Heart left ventricle (tissue), 16 donors: ENCODE measurements at regions not wholly inside any gene's neighbourhood (a gene's known extent, or its start where the extent isn't known, plus 50 kb on each side); places are given as distances from the start of the nearest gene placed in this dataset.
"Not testable (repeated sequence)": the region's sequence is repeated elsewhere in the genome, so short reads cannot be mapped to it uniquely, and the experiment has no call there.

Experiments
- ATAC-seq, 4 donors: fragments of 200-7000 bp; cut with Tn5 transposase; one replicate each; pipeline ENCODE4 v1.9.1; 2020 to 2022; ENCODE audit warnings: moderate library complexity in 4 of 4, mild to moderate bottlenecking in 3 of 4, moderate number of reproducible peaks in 1 of 4
- DNase-seq, 5 donors: peaks; one replicate each; pipeline ENCODE4 v3.0.0-alpha.2; 2020
- H3K27ac ChIP-seq, 12 donors: fragments of 200-600 bp; sonication (generic) in 4 of 12; one replicate each; pipeline versions ENCODE4 v1.5.0 to v1.8.0; 2016 to 2022; ENCODE audit warnings: mild to moderate bottlenecking in 2 of 12
- H3K27me3 ChIP-seq, 9 donors: fragments of 200-600 bp; sonication (generic) in 2 of 9; one replicate each; pipeline versions ENCODE4 v1.5.1 to v1.8.0; 2016 to 2022; ENCODE audit warnings: mild to moderate bottlenecking in 3 of 9
- H3K36me3 ChIP-seq, 9 donors: fragments of 200-600 bp; sonication (generic) in 2 of 9; one replicate each; pipeline versions ENCODE4 v1.5.0 to v1.8.0; 2018 to 2022; ENCODE audit warnings: mild to moderate bottlenecking in 2 of 9
- H3K4me1 ChIP-seq, 12 donors: fragments of 200-600 bp; sonication (generic) in 4 of 12; one replicate each; pipeline versions ENCODE4 v1.5.0 to v1.8.0; 2016 to 2022; ENCODE audit warnings: mild to moderate bottlenecking in 3 of 12
- H3K4me3 ChIP-seq, 12 donors: fragments of 200-600 bp; sonication (generic) in 4 of 12; one replicate each; pipeline versions ENCODE4 v1.5.0 to v1.8.0; 2017 to 2022; ENCODE audit warnings: mild to moderate bottlenecking in 9 of 12, moderate library complexity in 4 of 12
- H3K9me3 ChIP-seq, 12 donors: fragments of 200-600 bp; sonication (generic) in 4 of 12; one replicate each; pipeline versions ENCODE4 v1.5.0 to v1.8.0; 2016 to 2022; ENCODE audit warnings: mild to moderate bottlenecking in 1 of 12
- POLR2A ChIP-seq, 2 donors: fragments of 450-650 bp; IDR thresholded peaks; one replicate each; pipeline ENCODE4 v1.6.1; 2017; ENCODE audit warnings: antibody characterized with exemption in 2 of 2, mild to moderate bottlenecking in 2 of 2, moderate library complexity in 2 of 2
- WGBS, 4 donors: extraction: QIAGEN DNeasy Blood & Tissue Kit in 2 of 4; methylation state at CpG; one replicate each; pipeline versions ENCODE4 v1.1.5 to v1.1.7; 2013 to 2018; 5-methylcytosine and 5-hydroxymethylcytosine counted together
- intact Hi-C, 10 donors: fragments of 100-400 bp; cut with DNase I; formaldehyde crosslinking; loops; one replicate each; pipeline versions ENCODE4 v1.11.1 to v1.14.2; 2022
- TF ChIP-seq, protein P1 (sequence below), 12 donors: fragments of 200-600 bp; sonication (generic) in 4 of 12; IDR thresholded peaks; one replicate each; pipeline versions ENCODE4 v1.5.0 to v1.8.0; 2018 to 2022; ENCODE audit warnings: antibody characterized with exemption in 12 of 12, mild to moderate bottlenecking in 5 of 12
- donor health status: ischemic (EF 13 %, LVEDD 7.1; RV severe dilation, severe dysfunction).
- donor health status: healthy with polysubstance abuse.
- donor health status: DM: no; HTN: yes; CAD: no.
- donor health status: DM: no; HTN: no; CAD: no.
- donor health status: ischemic (EF 25% LVEDD 6.9; RV normal size, moderate dysfunction).
- donor health status: ischemic (EF 25% LVEDD 5.7; RV mildly dilated, moderate dysfunction).
- donor health status: healthy.
- donor health status: DM: yes; HTN: yes; CAD: no.
- donor health status: ischemic (EF 35%, LVEDD 5.7; RV mildly dilated, moderate dysfunction).
- donor health status: nonischemic (EF 11% LVEDD 7.7; RV severe dilation, severe dysfunction).
- donor health status: DM: yes; HTN: yes; CAD: no.
- donor health status: PGD.
- donor health status: ischemic (EF 29% LVEDD 5.4; RV normal size, mild dysfunction).
- donor health status: nonischemic (EF 23%, LVEDD 6.1; RV moderate dilation, normal function).

DNA sequence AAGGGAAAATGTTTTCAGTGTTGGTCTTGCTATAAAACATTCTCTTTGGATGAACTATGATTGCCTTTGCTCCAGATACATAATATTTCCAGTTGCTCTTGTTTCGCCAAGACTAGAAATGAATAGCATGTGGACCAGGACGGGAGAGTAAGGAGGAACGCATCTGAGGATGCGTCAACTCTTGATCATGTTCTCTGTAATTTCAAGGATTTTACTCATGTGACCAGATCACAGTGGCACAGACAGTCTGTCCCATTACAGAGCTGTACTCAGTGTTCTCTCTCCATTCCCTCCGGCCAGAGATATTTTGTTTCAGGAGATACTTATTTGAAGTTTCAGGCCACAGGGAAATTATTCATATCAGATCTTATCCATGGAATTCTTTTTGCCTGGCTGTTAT, 266.6 kb downstream of the MID1IP1 start:
- Histone ChIP-seq H3K4me3 (no peak overlapping the region), H3K36me3 (no peaks in the 10 kb centered on the region), H3K27ac (no peak overlapping the region), H3K27me3 (peaks cover 0 to 5% (median 0%) of the 10 kb centered on the region in 9 donors), H3K4me1 (no peaks in the 10 kb centered on the region), H3K9me3 (peaks cover 0 to 4% (median 0%) of the 10 kb centered on the region in 12 donors)
- ATAC-seq: no peak
- intact Hi-C loops: no loop called here
- 77 to 98% (median 94%) methylated on average over 5 of the region's 5 CpGs for WGBS, 4 donors
- no peak for DNase-seq
- TF ChIP-seq, protein P1, sequence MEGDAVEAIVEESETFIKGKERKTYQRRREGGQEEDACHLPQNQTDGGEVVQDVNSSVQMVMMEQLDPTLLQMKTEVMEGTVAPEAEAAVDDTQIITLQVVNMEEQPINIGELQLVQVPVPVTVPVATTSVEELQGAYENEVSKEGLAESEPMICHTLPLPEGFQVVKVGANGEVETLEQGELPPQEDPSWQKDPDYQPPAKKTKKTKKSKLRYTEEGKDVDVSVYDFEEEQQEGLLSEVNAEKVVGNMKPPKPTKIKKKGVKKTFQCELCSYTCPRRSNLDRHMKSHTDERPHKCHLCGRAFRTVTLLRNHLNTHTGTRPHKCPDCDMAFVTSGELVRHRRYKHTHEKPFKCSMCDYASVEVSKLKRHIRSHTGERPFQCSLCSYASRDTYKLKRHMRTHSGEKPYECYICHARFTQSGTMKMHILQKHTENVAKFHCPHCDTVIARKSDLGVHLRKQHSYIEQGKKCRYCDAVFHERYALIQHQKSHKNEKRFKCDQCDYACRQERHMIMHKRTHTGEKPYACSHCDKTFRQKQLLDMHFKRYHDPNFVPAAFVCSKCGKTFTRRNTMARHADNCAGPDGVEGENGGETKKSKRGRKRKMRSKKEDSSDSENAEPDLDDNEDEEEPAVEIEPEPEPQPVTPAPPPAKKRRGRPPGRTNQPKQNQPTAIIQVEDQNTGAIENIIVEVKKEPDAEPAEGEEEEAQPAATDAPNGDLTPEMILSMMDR (IDR thresholded peaks at IDR 0.05): no peak
- no peak for TF ChIP-seq POLR2A (IDR thresholded peaks at IDR 0.05)

DNA sequence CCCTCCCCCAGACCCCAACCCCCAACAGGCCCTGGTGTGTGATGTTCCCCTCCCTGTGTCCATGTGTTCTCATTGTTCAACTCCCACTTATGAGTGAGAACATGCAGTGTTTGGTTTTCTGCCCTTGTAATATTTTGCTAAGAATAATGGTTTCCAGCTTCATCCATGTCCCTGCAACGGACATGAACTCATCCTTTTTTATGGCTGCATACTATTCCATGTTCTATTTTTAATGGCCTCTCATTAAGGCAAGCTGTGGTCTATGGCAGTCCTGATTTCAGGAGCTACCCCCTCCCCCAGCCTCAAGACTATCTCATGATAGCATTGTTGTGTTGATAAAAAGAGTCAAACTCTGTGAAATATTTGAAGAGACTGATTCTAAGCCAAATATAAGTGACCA, 267.4 kb downstream of the MID1IP1 start:
- H3K4me3 ChIP-seq, H3K36me3 ChIP-seq, intact Hi-C loops, H3K9me3 ChIP-seq, DNase-seq, H3K4me1 ChIP-seq, ATAC-seq, H3K27me3 ChIP-seq, H3K27ac ChIP-seq: not testable (repeated sequence)
- 76 to 100% (median 88%) methylated on average over 1 of the region's 1 CpG for WGBS, 4 donors

DNA sequence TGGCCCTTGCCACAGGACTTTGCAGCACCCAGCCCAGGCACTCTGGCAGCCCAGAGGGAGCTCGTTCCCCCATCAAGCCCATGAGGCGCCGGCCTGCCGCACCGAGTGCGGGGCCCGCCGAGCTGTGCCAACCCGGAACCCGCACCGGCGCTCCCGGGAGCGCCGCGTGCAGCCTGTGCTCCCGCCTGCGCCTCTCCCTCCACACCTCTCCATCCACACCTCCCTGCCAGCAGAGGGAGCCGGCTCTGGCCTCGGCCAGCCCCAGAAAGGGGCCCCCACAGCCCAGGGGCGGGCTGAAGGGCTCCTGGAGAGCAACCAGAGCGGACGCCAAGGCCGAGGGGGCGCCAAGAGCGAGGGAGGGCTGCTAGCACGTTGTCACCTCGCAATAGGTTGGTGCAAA, 268.8 kb downstream of the MID1IP1 start:
- intact Hi-C loops: no loop called here
- H3K9me3 ChIP-seq: peaks cover 0 to 4% (median 0%) of the 10 kb centered on the region in 12 donors
- DNase-seq (no peak), ATAC-seq (no peak)
- no peak overlapping the region for H3K27ac ChIP-seq
- 72 to 94% (median 88%) methylated on average over 13 to 28 of the region's 28 CpGs for WGBS, 4 donors
- TF ChIP-seq, protein P1 (IDR thresholded peaks at IDR 0.05): no peak
- no peak for TF ChIP-seq POLR2A (IDR thresholded peaks at IDR 0.05)
- peaks cover 0 to 5% (median 0%) of the 10 kb centered on the region in 9 donors for H3K27me3 ChIP-seq
- H3K36me3 ChIP-seq: no peaks in the 10 kb centered on the region
- no peaks in the 10 kb centered on the region for H3K4me1 ChIP-seq
- no peak overlapping the region for H3K4me3 ChIP-seq

DNA sequence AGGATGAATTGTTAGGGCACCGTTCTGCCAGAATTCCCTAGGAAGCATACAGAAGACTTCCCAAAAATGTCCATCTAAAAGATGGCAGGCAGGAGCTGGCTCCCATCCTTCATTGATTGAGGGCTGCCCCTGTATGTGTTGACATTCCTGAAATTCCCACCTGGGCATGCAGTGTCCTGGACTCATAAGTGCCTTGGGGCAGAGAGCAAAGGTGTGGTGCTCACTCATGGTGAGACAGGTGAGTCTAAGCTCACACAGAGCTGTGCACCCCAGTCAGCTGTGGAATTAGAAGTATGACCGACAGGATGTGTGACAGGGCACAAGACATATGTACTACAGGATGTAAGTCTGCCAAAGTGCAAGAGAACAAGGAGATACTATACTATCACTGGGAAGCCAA, 271.9 kb downstream of the MID1IP1 start:
- WGBS, 4 donors: 73 to 80% (median 75%) methylated on average over 2 of the region's 2 CpGs
- intact Hi-C loops: no loop called here

DNA sequence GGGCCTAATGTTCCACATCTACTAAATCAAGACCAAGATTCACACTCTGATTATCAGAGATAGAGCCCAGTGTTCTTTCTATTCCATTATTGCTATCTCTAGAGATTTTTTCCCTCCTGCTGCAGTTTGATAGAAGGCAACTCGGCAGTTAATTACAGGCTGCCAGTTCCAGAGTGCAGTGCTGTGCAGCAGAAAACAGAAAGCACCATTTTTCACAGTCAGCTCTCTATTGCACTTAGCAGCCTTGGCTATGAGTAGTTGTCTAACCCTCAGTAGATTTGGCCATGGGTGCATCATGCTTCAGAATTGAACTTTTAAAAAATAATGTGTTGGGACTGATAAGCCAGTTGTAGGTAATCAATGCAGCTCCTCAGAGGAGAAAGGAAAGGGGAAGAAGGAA, 295.3 kb downstream of the MID1IP1 start:
- DNase-seq (no peak), ATAC-seq (no peak)
- 40 to 65% (median 53%) methylated on average over 1 of the region's 1 CpG for WGBS, 4 donors
- Histone ChIP-seq H3K9me3 (peaks cover 0 to 6% (median 0%) of the 10 kb centered on the region in 12 donors), H3K27ac (no peak overlapping the region), H3K36me3 (no peaks in the 10 kb centered on the region), H3K27me3 (no peaks in the 10 kb centered on the region), H3K4me3 (no peak overlapping the region), H3K4me1 (no peaks in the 10 kb centered on the region)
- no peak for TF ChIP-seq POLR2A (IDR thresholded peaks at IDR 0.05)
- TF ChIP-seq, protein P1 (IDR thresholded peaks at IDR 0.05): no peak
- intact Hi-C loops: no loop called here

More for the DNA sequence above, 271.9 kb downstream of the MID1IP1 start:
- Histone ChIP-seq H3K4me3 (no peak overlapping the region), H3K4me1 (no peaks in the 10 kb centered on the region), H3K27ac (no peak overlapping the region), H3K27me3 (peaks cover 0 to 5% (median 0%) of the 10 kb centered on the region in 9 donors), H3K36me3 (no peaks in the 10 kb centered on the region), H3K9me3 (peaks cover 0 to 9% (median 0%) of the 10 kb centered on the region in 12 donors)
- ATAC-seq: no peak
- no peak for TF ChIP-seq POLR2A (IDR thresholded peaks at IDR 0.05)
- TF ChIP-seq, protein P1 (IDR thresholded peaks at IDR 0.05): no peak
- DNase-seq: no peak
